Natural killer cell treated with Interleukin-12 subunit alpha and Interleukin-12 subunit beta and Interleukin-15 and Interleukin-18, amount 100 ng/mL, for 72 hours (primary cell): ENCODE measurements at regions not wholly inside any gene's neighbourhood (a gene's known extent, or its start where the extent isn't known, plus 50 kb on each side); places are given as distances from the start of the nearest gene placed in this dataset.

ENCODE experiments used
- ATAC-seq, 2 donors: fragments of 150-1000 bp; cut with Tn5 transposase in 1 of 2; sonication (Bioruptor Pico), chemical (Tn5 transposase) in 1 of 2; 2 replicates each; pipeline ENCODE4 v1.10.0; 2021
- DNase-seq: peaks from one replicate; pipeline ENCODE4 v3.0.0; 2022; ENCODE audit warnings: low spot score
- H3K27ac Mint-ChIP-seq, 2 donors: 1 replicate in 1 of 2; 2 replicates in 1 of 2; pipeline ENCODE4 v1.8.0; 2022; ENCODE audit warnings: mixed read lengths in 2 of 2, mild to moderate bottlenecking in 1 of 2, moderate library complexity in 1 of 2
- H3K27me3 Mint-ChIP-seq, 2 donors: 1 replicate in 1 of 2; 2 replicates in 1 of 2; pipeline ENCODE4 v1.8.0; 2022; ENCODE audit warnings: mixed read lengths in 2 of 2
- H3K36me3 Mint-ChIP-seq: one replicate; pipeline ENCODE4 v1.8.0; 2022; ENCODE audit warnings: mixed read lengths
- H3K4me1 Mint-ChIP-seq, 2 donors: 1 replicate in 1 of 2; 2 replicates in 1 of 2; pipeline ENCODE4 v1.8.0; 2022; ENCODE audit warnings: low read depth in 2 of 2, mixed read lengths in 2 of 2, mild to moderate bottlenecking in 1 of 2
- H3K4me3 Mint-ChIP-seq: one replicate; pipeline ENCODE4 v1.8.0; 2022; ENCODE audit warnings: mixed read lengths
- H3K9me3 Mint-ChIP-seq: 2 replicates; pipeline ENCODE4 v1.8.0; 2022; ENCODE audit warnings: mixed read lengths

GRCh38 chr1:80225510-80225909 is 1219.0 kb upstream of the ADGRL4 start:
- H3K4me3 Mint-ChIP-seq, result no peak overlapping the region
- no peak for ATAC-seq
- H3K9me3 Mint-ChIP-seq, result peaks cover 5% of the 10 kb centered on the region
- no peak for DNase-seq
- no peak overlapping the region for H3K27ac Mint-ChIP-seq
- H3K4me1 Mint-ChIP-seq, result no peaks in the 10 kb centered on the region
- H3K27me3 Mint-ChIP-seq, result no peaks in the 10 kb centered on the region
- peaks cover 5% of the 10 kb centered on the region for H3K36me3 Mint-ChIP-seq

DNA sequence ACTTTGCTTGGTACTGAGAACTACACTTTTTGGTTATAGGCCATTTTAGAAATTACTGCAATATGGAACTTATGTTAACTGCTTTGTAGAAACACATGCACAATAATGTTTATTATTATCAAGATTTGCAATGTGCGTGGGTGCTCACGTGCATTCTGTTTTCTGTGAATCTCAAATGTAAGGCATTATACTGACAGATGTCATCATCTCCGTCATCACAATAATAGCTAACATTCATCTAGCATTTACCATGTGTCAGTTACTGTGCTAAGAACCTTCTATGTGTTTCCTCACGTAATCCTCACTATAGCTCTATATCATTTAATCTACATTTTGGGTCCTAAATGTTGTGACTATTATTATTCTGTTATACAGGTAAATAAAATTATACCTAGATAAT is 1214.8 kb upstream of the ADGRL4 start:
- H3K27me3 Mint-ChIP-seq, result no peaks in the 10 kb centered on the region
- H3K36me3 Mint-ChIP-seq, result peaks cover 5% of the 10 kb centered on the region
- H3K4me3 Mint-ChIP-seq, result no peak overlapping the region
- H3K4me1 Mint-ChIP-seq, result no peaks in the 10 kb centered on the region
- H3K9me3 Mint-ChIP-seq, result peaks cover 11% of the 10 kb centered on the region
- ATAC-seq, result no peak
- no peak overlapping the region for H3K27ac Mint-ChIP-seq
- no peak for DNase-seq

DNA sequence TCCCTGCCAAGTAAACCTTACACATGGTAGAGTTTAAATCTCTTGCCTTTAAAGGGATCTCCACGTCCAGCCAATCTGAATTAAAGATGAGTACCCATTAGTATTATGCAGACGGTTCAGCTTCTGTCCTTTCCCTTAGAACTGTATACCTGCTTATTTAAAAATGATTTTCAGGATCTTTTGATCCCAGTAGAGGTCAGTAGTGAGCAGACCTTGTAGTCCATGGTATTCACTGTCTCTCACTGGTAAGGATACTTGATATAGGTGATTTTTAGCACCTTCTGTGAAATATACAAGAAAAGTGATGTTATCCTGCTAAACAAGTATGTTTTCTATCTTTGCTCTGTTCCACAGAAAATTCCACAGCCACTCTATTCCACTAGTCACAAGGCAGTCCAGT is 1211.6 kb upstream of the ADGRL4 start:
- Mint-ChIP-seq H3K27me3 (no peaks in the 10 kb centered on the region), H3K27ac (no peak overlapping the region), H3K36me3 (peaks cover 6% of the 10 kb centered on the region), H3K4me1 (no peaks in the 10 kb centered on the region), H3K4me3 (no peak overlapping the region), H3K9me3 (peaks cover 15% of the 10 kb centered on the region)
- DNase-seq (no peak), ATAC-seq (no peak)

GRCh38 chr1:80217377-80217986 is 1211.0 kb upstream of the ADGRL4 start:
- H3K4me1 Mint-ChIP-seq, result no peaks in the 10 kb centered on the region
- ATAC-seq, result no peak
- H3K27me3 Mint-ChIP-seq, result no peaks in the 10 kb centered on the region
- H3K27ac Mint-ChIP-seq, result no peak overlapping the region
- no peak for DNase-seq
- H3K4me3 Mint-ChIP-seq, result no peak overlapping the region
- peaks cover 6% of the 10 kb centered on the region for H3K36me3 Mint-ChIP-seq
- peaks cover 15% of the 10 kb centered on the region for H3K9me3 Mint-ChIP-seq

GRCh38 chr1:80214888-80215540 is 1208.5 kb upstream of the ADGRL4 start:
- Mint-ChIP-seq H3K9me3 (peaks cover 15% of the 10 kb centered on the region), H3K4me1 (no peaks in the 10 kb centered on the region), H3K36me3 (peaks cover 6% of the 10 kb centered on the region), H3K4me3 (no peak overlapping the region), H3K27me3 (no peaks in the 10 kb centered on the region), H3K27ac (no peak overlapping the region)
- ATAC-seq (no peak), DNase-seq (no peak)

DNA sequence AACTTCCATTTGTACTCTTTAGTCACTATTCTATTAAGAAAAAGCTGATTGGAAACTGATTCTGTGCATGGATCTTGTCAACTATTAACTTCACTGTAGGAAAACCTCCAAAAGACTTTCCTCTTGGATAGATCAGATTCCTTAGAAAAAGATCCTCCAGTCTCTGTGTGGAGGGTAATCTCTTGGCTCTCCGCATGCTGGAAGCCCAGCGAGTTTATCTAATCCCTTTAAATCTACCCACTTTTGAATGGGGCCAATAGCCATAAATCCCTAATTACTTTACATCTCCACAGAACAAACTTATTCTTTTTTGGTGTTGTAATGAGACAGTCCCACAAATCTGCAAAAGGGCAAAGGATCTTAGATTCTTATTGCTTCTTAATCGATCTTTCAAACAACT is 1206.4 kb upstream of the ADGRL4 start:
- ATAC-seq (no peak), DNase-seq (no peak)
- Mint-ChIP-seq H3K36me3 (peaks cover 6% of the 10 kb centered on the region), H3K27ac (no peak overlapping the region), H3K4me3 (no peak overlapping the region), H3K9me3 (peaks cover 12% of the 10 kb centered on the region), H3K4me1 (no peaks in the 10 kb centered on the region), H3K27me3 (no peaks in the 10 kb centered on the region)

DNA sequence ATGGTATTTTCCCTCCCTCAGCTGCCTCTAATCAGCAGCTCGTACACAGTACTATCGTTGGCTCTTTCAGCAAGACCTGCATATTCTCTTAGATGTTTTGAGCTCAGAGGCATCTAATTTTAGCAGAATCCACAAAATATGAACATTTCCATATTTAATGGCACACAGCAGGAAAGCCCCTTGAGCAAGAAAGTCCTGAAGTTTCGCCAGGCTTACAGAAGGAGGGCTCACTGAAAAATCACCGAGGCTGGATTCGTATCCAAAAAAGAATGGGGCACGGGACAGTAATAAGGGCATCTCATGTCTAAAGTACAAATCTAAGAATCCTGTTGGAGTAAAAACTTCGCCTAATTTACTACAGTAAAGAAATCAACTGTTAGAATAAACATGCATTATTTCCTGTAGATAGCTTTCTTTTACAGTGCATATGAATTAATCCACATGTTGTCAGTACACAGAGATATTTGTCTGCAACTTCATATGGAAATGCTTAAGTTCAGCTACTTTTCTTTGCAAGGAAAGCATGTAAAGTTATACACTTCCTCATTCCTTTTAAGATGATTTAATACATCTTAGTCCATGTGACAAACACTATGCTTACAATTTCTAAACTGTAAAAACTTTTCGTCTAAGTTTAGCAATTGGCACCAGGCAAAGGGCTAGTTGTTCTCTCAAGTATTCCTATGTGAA is 1205.3 kb upstream of the ADGRL4 start:
- Mint-ChIP-seq H3K27me3 (no peaks in the 10 kb centered on the region), H3K4me1 (no peaks in the 10 kb centered on the region), H3K27ac (no peak overlapping the region), H3K36me3 (peaks cover 6% of the 10 kb centered on the region), H3K4me3 (no peak overlapping the region), H3K9me3 (peaks cover 15% of the 10 kb centered on the region)
- ATAC-seq (no peak), DNase-seq (no peak)

GRCh38 chr1:80202118-80202517 is 1195.6 kb upstream of the ADGRL4 start:
- Mint-ChIP-seq H3K27me3 (no peaks in the 10 kb centered on the region), H3K27ac (no peak overlapping the region), H3K9me3 (peaks cover 10% of the 10 kb centered on the region), H3K4me1 (no peaks in the 10 kb centered on the region), H3K36me3 (peaks cover 6% of the 10 kb centered on the region), H3K4me3 (no peak overlapping the region)
- ATAC-seq (no peak), DNase-seq (no peak)

GRCh38 chr1:80194221-80194620 is 1187.7 kb upstream of the ADGRL4 start:
- no peak for ATAC-seq
- H3K9me3 Mint-ChIP-seq, result peaks cover 19% of the 10 kb centered on the region
- H3K36me3 Mint-ChIP-seq, result peaks cover 4% of the 10 kb centered on the region
- DNase-seq, result no peak
- no peaks in the 10 kb centered on the region for H3K27me3 Mint-ChIP-seq
- no peaks in the 10 kb centered on the region for H3K4me1 Mint-ChIP-seq
- no peak overlapping the region for H3K4me3 Mint-ChIP-seq
- H3K27ac Mint-ChIP-seq, result no peak overlapping the region

- Mint-ChIP-seq H3K27me3 (no peaks in the 10 kb centered on the region), H3K27ac (no peak overlapping the region), H3K36me3 (peaks cover 11% of the 10 kb centered on the region), H3K4me1 (no peaks in the 10 kb centered on the region), H3K9me3 (peaks cover 14% of the 10 kb centered on the region), H3K4me3 (no peak overlapping the region)
- DNase-seq, result no peak
- no peak for ATAC-seq
These were observed 1174.9 kb upstream of the ADGRL4 start for GRCh38 chr1:80181418-80181817.

- DNase-seq, result no peak
These were observed 1165.1 kb upstream of the ADGRL4 start for GRCh38 chr1:80171631-80172030.

GRCh38 chr1:80170811-80171485 is 1164.4 kb upstream of the ADGRL4 start:
- Mint-ChIP-seq H3K36me3 (peaks cover 11% of the 10 kb centered on the region), H3K4me3 (no peak overlapping the region), H3K27me3 (no peaks in the 10 kb centered on the region), H3K9me3 (peaks cover 23% of the 10 kb centered on the region), H3K27ac (no peak overlapping the region), H3K4me1 (no peaks in the 10 kb centered on the region)
- ATAC-seq, result no peak
- DNase-seq, result no peak

More at GRCh38 chr1:80171631-80172030, 1165.1 kb upstream of the ADGRL4 start:
- no peak overlapping the region for H3K27ac Mint-ChIP-seq
- no peaks in the 10 kb centered on the region for H3K27me3 Mint-ChIP-seq
- H3K4me1 Mint-ChIP-seq, result no peaks in the 10 kb centered on the region
- H3K4me3 Mint-ChIP-seq, result no peak overlapping the region
- peaks cover 12% of the 10 kb centered on the region for H3K36me3 Mint-ChIP-seq
- peaks cover 25% of the 10 kb centered on the region for H3K9me3 Mint-ChIP-seq
- ATAC-seq, result no peak

DNA sequence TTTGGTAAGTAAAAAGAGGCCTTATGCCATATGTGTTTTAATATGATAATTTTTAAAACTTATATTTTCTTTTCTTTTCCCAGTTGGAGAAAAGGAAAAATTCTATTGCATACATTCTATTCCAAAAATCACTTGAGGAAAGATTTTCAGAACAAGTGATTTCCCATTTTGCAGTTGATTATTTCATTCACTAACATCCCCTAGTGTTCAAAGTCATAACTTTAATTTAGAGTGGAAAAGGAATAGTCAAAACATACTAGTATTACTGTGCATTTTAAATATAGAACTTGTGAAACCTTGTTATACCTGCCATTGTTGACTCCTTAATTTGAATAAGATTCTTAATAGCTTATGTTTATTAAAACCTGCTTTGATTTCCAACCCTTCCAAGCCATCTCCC is 1157.6 kb upstream of the ADGRL4 start:
- no peak for ATAC-seq
- no peak for DNase-seq
- Mint-ChIP-seq H3K27ac (no peak overlapping the region), H3K36me3 (peaks cover 7% of the 10 kb centered on the region), H3K4me3 (no peak overlapping the region), H3K9me3 (peaks cover 26% of the 10 kb centered on the region), H3K27me3 (no peaks in the 10 kb centered on the region), H3K4me1 (no peaks in the 10 kb centered on the region)

GRCh38 chr1:80163686-80164085 is 1157.2 kb upstream of the ADGRL4 start:
- no peak overlapping the region for H3K4me3 Mint-ChIP-seq
- ATAC-seq, result no peak
- peaks cover 7% of the 10 kb centered on the region for H3K36me3 Mint-ChIP-seq

More at GRCh38 chr1:80163686-80164085, 1157.2 kb upstream of the ADGRL4 start:
- no peak for DNase-seq
- Mint-ChIP-seq H3K4me1 (no peaks in the 10 kb centered on the region), H3K27ac (no peak overlapping the region), H3K9me3 (peaks cover 24% of the 10 kb centered on the region), H3K27me3 (no peaks in the 10 kb centered on the region)
